ENCODE measurements at regions not wholly inside any gene's neighbourhood (a gene's known extent, or its start where the extent isn't known, plus 50 kb on each side); places are given as distances from the start of the nearest gene placed in this dataset.

GRCh38 chr2:16120591-16121180 lies 180.3 kb downstream of the MYCN start:
- Histone ChIP-seq H3K4me3 (no peak overlapping the region), H3K27me3 (peaks cover 0 to 2% (median 0%) of the 10 kb centered on the region in 3 donors), H3K27ac (no peak overlapping the region), H3K4me1 (no peaks in the 10 kb centered on the region), H3K36me3 (no peaks in the 10 kb centered on the region), H3K9me3 (no peaks in the 10 kb centered on the region)
- DNase-seq = no peak
- intact Hi-C loops (cut with DNase I) = no loop called here
- no peak for TF ChIP-seq POLR2A (IDR thresholded peaks at IDR 0.05)
- TF ChIP-seq, protein P1, sequence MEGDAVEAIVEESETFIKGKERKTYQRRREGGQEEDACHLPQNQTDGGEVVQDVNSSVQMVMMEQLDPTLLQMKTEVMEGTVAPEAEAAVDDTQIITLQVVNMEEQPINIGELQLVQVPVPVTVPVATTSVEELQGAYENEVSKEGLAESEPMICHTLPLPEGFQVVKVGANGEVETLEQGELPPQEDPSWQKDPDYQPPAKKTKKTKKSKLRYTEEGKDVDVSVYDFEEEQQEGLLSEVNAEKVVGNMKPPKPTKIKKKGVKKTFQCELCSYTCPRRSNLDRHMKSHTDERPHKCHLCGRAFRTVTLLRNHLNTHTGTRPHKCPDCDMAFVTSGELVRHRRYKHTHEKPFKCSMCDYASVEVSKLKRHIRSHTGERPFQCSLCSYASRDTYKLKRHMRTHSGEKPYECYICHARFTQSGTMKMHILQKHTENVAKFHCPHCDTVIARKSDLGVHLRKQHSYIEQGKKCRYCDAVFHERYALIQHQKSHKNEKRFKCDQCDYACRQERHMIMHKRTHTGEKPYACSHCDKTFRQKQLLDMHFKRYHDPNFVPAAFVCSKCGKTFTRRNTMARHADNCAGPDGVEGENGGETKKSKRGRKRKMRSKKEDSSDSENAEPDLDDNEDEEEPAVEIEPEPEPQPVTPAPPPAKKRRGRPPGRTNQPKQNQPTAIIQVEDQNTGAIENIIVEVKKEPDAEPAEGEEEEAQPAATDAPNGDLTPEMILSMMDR (IDR thresholded peaks at IDR 0.05) = no peak
- TF ChIP-seq POLR2AphosphoS5 (IDR thresholded peaks at IDR 0.05) = no peak
- no peak for TF ChIP-seq EP300 (IDR thresholded peaks at IDR 0.05)

DNA sequence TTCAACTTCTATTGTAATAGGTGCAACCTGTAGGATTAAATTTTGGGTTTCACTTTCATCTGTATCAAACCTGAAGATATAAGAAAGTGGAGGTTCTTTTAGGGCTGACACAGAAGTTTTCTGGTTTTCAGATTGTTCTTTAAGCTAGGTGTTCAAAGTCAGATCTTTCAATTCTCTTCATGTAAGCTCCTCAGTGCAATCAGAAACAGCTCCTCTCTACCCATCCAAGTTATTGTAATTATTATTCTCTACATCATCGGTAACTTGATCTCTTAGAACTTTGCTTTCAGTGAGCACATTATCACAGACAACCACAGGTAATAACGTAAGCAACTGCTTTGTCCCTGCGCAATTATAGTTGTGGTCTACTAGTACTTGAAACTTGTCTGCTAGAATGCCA lies 179.4 kb downstream of the MYCN start:
- Histone ChIP-seq H3K4me3 (no peak overlapping the region), H3K36me3 (no peaks in the 10 kb centered on the region), H3K4me1 (no peaks in the 10 kb centered on the region), H3K27ac (no peak overlapping the region), H3K27me3 (no peaks in the 10 kb centered on the region), H3K9me3 (no peaks in the 10 kb centered on the region)
- intact Hi-C loops (cut with DNase I) = no loop called here
- no peak for DNase-seq
- TF ChIP-seq EP300 (IDR thresholded peaks at IDR 0.05) = no peak
- TF ChIP-seq POLR2AphosphoS5 (IDR thresholded peaks at IDR 0.05) = no peak
- no peak for TF ChIP-seq POLR2A (IDR thresholded peaks at IDR 0.05)
- TF ChIP-seq, protein P1 (IDR thresholded peaks at IDR 0.05) = no peak
- 94 to 95% methylated on average over 3 of the region's 3 CpGs for WGBS, 2 donors

DNA sequence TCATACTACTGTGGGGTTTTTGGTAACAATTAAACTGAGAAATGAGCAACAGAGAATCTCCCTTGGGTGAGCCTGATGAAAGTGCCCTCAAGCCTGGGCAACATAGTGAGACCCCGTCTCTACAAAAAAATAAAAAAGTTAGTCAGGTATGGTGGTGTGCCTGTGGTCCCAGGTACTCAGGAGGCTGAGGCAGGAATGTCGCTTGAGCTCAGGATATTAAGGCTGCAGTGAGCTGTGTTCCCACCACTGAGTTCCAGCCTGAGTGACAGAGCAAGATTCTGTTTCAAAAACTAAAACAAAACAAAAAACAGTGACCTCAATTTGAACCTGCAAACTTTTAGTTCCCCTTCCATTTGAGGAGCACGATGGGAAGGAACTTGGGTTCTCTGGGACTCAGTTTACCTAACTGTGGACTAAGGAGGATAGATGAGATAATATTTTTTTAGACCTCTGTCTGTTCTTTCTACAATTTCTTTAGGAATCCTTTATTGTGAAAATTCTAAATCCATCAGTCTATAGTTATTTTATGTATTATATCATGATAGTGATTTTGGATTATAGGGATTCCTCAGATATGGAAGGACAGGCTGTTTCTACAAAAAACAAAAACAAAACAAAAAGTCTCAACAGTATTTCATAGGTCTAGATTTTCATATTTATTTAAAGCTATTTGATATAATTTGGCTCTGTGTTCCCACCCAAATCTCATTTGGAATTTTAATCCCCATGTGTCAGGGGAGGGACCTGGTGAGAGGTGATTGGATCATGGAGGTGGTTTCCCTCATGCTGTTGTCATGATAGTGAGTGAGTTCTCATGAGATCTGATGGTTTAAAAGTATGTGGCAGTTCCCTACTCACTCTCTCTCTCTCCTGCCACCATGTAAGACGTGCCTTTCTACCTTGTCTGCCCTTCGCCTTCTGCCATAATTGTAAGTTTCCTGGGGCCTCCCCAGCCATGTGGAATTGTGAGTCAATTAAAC lies 178.6 kb downstream of the MYCN start:
- Histone ChIP-seq H3K4me3 (no peak overlapping the region), H3K9me3 (no peaks in the 10 kb centered on the region), H3K4me1 (no peaks in the 10 kb centered on the region), H3K36me3 (no peaks in the 10 kb centered on the region), H3K27ac (no peak overlapping the region), H3K27me3 (no peaks in the 10 kb centered on the region)
- intact Hi-C loops (cut with DNase I) = no loop called here
- TF ChIP-seq POLR2A (IDR thresholded peaks at IDR 0.05) = no peak
- TF ChIP-seq, protein P1 (IDR thresholded peaks at IDR 0.05) = no peak
- no peak for TF ChIP-seq EP300 (IDR thresholded peaks at IDR 0.05)
- no peak for TF ChIP-seq POLR2AphosphoS5 (IDR thresholded peaks at IDR 0.05)
- WGBS, 2 donors = 87 to 93% methylated on average over 5 of the region's 5 CpGs
- DNase-seq = no peak

DNA sequence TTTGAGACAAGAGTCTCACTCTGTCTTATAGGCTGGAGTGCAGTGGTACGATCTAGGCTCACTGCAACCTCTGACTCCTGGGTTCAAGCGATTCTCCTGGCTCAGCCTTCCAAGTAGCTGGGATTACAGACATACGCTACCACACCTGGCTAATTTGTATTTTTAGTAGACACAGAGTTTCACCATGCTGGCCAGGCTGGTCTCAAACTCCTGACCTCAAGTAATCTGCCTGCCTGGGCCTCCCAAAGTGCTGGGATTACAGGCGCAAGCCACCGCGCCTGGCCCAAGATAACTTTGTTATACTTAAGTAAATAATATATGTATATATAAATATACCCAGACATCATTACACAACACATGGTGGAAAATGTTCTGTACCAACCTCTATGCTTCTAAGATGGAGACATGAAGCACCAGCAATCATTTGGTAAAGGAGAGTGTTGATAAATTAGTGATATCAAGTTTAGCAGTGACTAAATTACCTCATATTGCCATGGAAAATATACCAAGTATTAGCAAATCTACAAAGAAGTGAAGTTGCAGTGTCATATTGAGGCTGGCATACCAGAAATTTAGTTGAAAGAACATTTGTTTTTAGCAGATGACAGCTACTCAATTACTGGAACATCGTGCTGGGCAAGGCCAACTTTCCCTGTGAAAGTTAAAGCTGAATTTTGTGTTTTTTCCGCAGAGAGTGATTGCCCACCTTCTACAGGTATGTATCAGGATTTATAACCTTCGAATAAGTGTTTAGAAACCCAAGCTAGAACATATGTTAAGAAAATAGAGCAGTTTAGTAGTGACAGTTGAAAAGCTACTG lies 177.7 kb downstream of the MYCN start:
- H3K9me3 ChIP-seq = no peaks in the 10 kb centered on the region
- no peak overlapping the region for H3K4me3 ChIP-seq
- no peak overlapping the region for H3K27ac ChIP-seq
- no peaks in the 10 kb centered on the region for H3K4me1 ChIP-seq
- WGBS, 2 donors = 93 to 95% methylated on average over 9 of the region's 9 CpGs
- intact Hi-C loops (cut with DNase I) = no loop called here
- TF ChIP-seq POLR2AphosphoS5 (IDR thresholded peaks at IDR 0.05) (no peak), POLR2A (IDR thresholded peaks at IDR 0.05) (no peak), EP300 (IDR thresholded peaks at IDR 0.05) (no peak)
- TF ChIP-seq, protein P1 (IDR thresholded peaks at IDR 0.05) = no peak
- no peak for DNase-seq
- H3K36me3 ChIP-seq = no peaks in the 10 kb centered on the region
- H3K27me3 ChIP-seq = no peaks in the 10 kb centered on the region

All from sigmoid colon (tissue), 6 donors.